Left ventricle myocardium inferior (tissue), 1 donor: ENCODE measurements at regions not wholly inside any gene's neighbourhood (a gene's known extent, or its start where the extent isn't known, plus 50 kb on each side); places are given as distances from the start of the nearest gene placed in this dataset.

Experiments used
- DNase-seq: peaks from one replicate; pipeline ENCODE4 v3.0.0-alpha.2; 2020
- H3K27ac ChIP-seq: fragments of 200-600 bp; replicated peaks from 2 replicates; pipeline ENCODE4 v1.8.0; 2021
- H3K27me3 ChIP-seq: fragments of 200-600 bp; 2 replicates; pipeline ENCODE4 v1.8.0; 2021; ENCODE audit warnings: low read depth
- H3K36me3 ChIP-seq: fragments of 200-600 bp; 2 replicates; pipeline ENCODE4 v1.8.0; 2021
- H3K4me1 ChIP-seq: fragments of 200-600 bp; 2 replicates; pipeline ENCODE4 v1.8.0; 2021
- H3K4me3 ChIP-seq: fragments of 200-600 bp; 2 replicates; pipeline ENCODE4 v1.8.0; 2021; ENCODE audit warnings: mild to moderate bottlenecking, moderate library complexity
- H3K9me3 ChIP-seq: fragments of 200-600 bp; replicated peaks from 2 replicates; pipeline ENCODE4 v1.8.0; 2021
- intact Hi-C: fragments of 100-400 bp; cut with micrococcal nuclease; formaldehyde crosslinking; loops from one replicate; pipeline ENCODE4 v1.11.0; 2022
- TF ChIP-seq, protein P1 (sequence below): fragments of 200-600 bp; IDR thresholded peaks from 2 replicates; pipeline ENCODE4 v1.8.0; 2021; ENCODE audit warnings: antibody characterized with exemption, mild to moderate bottlenecking, borderline replicate concordance
- donor health status: DM: no; HTN: yes; CAD: no; lungs with severe emphysema.

DNA sequence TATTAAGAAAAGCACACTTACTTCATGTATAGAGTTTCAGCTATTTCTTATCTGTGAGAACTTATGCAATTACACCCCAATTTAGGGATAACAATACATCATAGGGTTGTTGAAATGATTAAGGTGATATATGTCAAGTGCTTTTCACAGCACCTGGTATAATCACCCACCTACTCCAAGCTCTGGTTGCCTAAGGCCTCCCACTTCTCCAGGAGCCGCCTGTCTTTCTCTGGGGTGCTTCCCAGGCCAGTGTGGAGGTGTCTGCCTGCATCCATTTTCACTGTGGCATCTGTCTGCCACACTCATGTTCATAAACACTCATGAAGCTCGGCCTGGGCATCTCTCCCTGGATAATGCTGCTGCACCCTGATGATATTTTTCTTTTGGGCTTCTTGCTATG lies 250.3 kb downstream of the STK31 start:
- TF ChIP-seq, protein P1, sequence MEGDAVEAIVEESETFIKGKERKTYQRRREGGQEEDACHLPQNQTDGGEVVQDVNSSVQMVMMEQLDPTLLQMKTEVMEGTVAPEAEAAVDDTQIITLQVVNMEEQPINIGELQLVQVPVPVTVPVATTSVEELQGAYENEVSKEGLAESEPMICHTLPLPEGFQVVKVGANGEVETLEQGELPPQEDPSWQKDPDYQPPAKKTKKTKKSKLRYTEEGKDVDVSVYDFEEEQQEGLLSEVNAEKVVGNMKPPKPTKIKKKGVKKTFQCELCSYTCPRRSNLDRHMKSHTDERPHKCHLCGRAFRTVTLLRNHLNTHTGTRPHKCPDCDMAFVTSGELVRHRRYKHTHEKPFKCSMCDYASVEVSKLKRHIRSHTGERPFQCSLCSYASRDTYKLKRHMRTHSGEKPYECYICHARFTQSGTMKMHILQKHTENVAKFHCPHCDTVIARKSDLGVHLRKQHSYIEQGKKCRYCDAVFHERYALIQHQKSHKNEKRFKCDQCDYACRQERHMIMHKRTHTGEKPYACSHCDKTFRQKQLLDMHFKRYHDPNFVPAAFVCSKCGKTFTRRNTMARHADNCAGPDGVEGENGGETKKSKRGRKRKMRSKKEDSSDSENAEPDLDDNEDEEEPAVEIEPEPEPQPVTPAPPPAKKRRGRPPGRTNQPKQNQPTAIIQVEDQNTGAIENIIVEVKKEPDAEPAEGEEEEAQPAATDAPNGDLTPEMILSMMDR: no peak
- Histone ChIP-seq H3K9me3 (peaks cover 7% of the 10 kb centered on the region), H3K27me3 (no peaks in the 10 kb centered on the region), H3K36me3 (no peaks in the 10 kb centered on the region), H3K4me1 (no peaks in the 10 kb centered on the region), H3K27ac (no peak overlapping the region), H3K4me3 (no peak overlapping the region)
- intact Hi-C loops: no loop called here
- DNase-seq: no peak

DNA sequence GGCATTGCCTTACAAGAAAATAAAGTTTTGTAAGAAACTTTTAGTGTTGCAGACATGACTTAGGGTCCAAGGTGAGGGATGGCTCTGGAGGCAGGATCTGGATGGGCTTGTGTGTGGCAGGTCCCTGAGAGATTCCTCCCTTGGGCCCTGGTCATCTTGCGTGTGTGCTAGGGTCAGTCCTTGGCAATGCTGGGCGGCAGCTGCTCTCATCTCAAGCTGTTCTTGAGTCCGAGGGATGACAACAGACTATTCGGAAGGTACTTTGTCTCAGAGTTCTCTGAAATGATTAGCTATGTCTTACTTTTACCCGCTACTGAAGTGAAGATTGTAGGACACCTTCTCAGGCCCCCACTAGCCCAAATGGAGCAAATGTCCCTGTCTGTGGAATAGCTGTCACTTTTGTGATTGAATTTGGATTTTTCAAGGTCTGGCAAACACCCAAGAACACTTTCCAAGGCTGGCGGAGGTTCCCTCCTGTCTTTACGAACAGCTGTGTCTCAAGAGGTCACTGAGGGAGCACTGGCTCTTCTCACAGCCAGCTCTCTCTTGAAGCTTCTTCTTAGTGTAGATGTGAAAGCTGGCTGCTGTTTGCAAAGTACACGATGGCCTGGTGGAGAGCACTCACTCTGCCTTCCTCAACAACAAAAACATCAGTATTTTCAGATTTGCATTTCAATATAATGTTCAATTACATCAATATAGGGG lies 253.6 kb downstream of the STK31 start:
- TF ChIP-seq, protein P1: no peak
- Histone ChIP-seq H3K4me3 (no peak overlapping the region), H3K9me3 (no peaks in the 10 kb centered on the region), H3K27ac (no peak overlapping the region), H3K27me3 (no peaks in the 10 kb centered on the region), H3K4me1 (no peaks in the 10 kb centered on the region), H3K36me3 (no peaks in the 10 kb centered on the region)
- intact Hi-C loops: no loop called here
- no peak for DNase-seq

DNA sequence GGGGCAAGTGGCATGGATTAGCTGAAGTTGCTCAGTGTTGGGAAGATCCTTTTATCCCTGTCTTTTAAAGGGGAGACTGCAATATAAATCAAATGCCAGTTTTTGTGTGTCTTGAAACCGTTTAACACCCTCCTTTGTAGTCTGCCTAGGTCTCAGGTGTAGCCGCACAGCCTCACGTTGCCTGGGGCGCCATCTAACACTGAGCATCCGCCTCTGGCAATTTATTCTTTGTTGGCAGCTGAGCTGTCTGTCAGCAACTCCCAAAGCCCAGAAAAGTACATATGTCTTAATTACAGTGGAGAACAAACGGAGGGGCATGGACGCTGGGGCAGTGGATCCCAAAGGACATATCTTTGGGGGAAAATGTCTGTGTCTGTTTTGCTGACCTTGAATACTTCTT lies 254.7 kb downstream of the STK31 start:
- intact Hi-C loops: no loop called here
- no peak for DNase-seq
- Histone ChIP-seq H3K27ac (no peak overlapping the region), H3K36me3 (no peaks in the 10 kb centered on the region), H3K9me3 (no peaks in the 10 kb centered on the region), H3K4me3 (no peak overlapping the region), H3K4me1 (no peaks in the 10 kb centered on the region), H3K27me3 (no peaks in the 10 kb centered on the region)
- TF ChIP-seq, protein P1: no peak

DNA sequence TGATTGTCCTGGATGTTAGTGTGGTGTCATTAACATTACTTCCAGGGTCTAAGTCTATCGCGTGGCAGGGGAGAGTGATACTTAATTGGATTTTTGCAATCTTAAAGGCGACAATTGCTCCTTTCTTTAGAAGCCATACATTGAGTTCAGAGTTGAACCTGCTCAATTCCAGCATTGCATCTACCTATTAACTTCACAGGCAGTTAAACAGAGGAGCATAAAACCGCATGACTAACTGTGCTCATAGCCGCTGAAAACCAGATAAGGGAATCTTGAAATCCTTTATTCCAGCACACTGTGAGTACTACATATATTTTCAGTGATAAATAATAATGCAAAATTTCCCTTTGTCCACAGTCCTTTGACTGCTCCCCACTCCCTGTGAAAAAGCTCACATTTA lies 255.3 kb downstream of the STK31 start:
- Histone ChIP-seq H3K4me3 (no peak overlapping the region), H3K27me3 (no peaks in the 10 kb centered on the region), H3K9me3 (no peaks in the 10 kb centered on the region), H3K4me1 (no peaks in the 10 kb centered on the region), H3K36me3 (no peaks in the 10 kb centered on the region), H3K27ac (no peak overlapping the region)
- TF ChIP-seq, protein P1: no peak
- DNase-seq: no peak
- intact Hi-C loops: no loop called here

DNA sequence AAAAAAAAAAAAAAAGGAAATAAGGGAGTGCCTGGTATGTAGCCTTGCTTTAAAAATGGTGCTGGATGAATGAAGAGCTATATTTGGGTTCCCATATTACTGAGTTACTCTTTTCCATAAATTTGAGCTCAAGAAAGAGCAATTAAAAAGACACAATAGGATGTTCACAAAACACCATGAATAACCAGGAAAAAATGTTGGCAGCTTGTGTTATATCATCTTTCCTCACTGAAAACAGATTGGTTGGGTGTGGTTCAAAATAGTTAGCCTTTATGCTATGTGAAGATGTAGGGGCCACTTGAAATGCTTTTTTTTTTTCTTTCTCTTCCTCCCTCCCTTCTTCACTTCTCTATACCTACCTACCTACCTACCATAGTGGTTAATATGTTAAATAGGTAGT lies 256.9 kb downstream of the STK31 start:
- TF ChIP-seq, protein P1: no peak
- H3K4me1 ChIP-seq: no peaks in the 10 kb centered on the region
- no peak for DNase-seq
- no peak overlapping the region for H3K4me3 ChIP-seq
- H3K36me3 ChIP-seq: no peaks in the 10 kb centered on the region
- no peak overlapping the region for H3K27ac ChIP-seq
- no peaks in the 10 kb centered on the region for H3K9me3 ChIP-seq
- H3K27me3 ChIP-seq: no peaks in the 10 kb centered on the region
- intact Hi-C loops: no loop called here
